Neural progenitor cell (in vitro differentiated cells): ENCODE measurements at regions not wholly inside any gene's neighbourhood (a gene's known extent, or its start where the extent isn't known, plus 50 kb on each side); places are given as distances from the start of the nearest gene placed in this dataset.

Experiments
- DNase-seq: peaks from one replicate; pipeline ENCODE4 v3.0.0-alpha.2; 2016; ENCODE audit warnings: low spot score
- H2AFZ ChIP-seq: fragments of 200-600 bp; sonication (generic); replicated peaks from 2 replicates; pipeline ENCODE4 v1.6.1; 2016; ENCODE audit warnings: antibody characterized with exemption
- H3F3A ChIP-seq: fragments of 200-600 bp; sonication (generic); 2 replicates; pipeline ENCODE4 v1.6.1; 2016; ENCODE audit warnings: antibody characterized with exemption, low read depth
- H3K27ac ChIP-seq: fragments of 200-600 bp; sonication (generic); 2 replicates; pipeline ENCODE4 v1.5.1; 2016; ENCODE audit warnings: mild to moderate bottlenecking
- H3K27me3 ChIP-seq: fragments of 200-600 bp; sonication (generic); 2 replicates; pipeline ENCODE4 v1.6.1; 2016; ENCODE audit warnings: mild to moderate bottlenecking, moderate library complexity
- H3K36me3 ChIP-seq: fragments of 200-600 bp; sonication (generic); 2 replicates; pipeline ENCODE4 v1.5.1; 2016
- H3K4me1 ChIP-seq: fragments of 200-600 bp; sonication (generic); 2 replicates; pipeline ENCODE4 v1.6.1; 2016; ENCODE audit warnings: mixed run types
- H3K4me2 ChIP-seq: fragments of 200-600 bp; sonication (generic); 2 replicates; pipeline ENCODE4 v1.6.1; 2016
- H3K4me3 ChIP-seq: fragments of 200-600 bp; sonication (generic); 2 replicates; pipeline ENCODE4 v1.5.1; 2016
- H3K79me2 ChIP-seq: fragments of 200-600 bp; sonication (generic); 2 replicates; pipeline ENCODE4 v1.6.1; 2016; ENCODE audit warnings: low read depth
- H3K9ac ChIP-seq: fragments of 200-600 bp; sonication (generic); 2 replicates; pipeline ENCODE4 v1.6.1; 2016
- H3K9me3 ChIP-seq: fragments of 200-600 bp; sonication (generic); 2 replicates; pipeline ENCODE4 v1.5.1; 2016; ENCODE audit warnings: low read depth
- H4K20me1 ChIP-seq: fragments of 200-600 bp; sonication (generic); 2 replicates; pipeline ENCODE4 v1.6.1; 2016; ENCODE audit warnings: low read depth
- H3K27ac Mint-ChIP-seq: 3 replicates; pipeline ENCODE4 v1.8.0; 2021; ENCODE audit warnings: mixed read lengths
- H3K27me3 Mint-ChIP-seq: 2 replicates; pipeline ENCODE4 v1.8.0; 2022; ENCODE audit warnings: low read depth, mild to moderate bottlenecking, inconsistent platforms, moderate library complexity, mixed read lengths; ENCODE audit not compliant: insufficient read depth
- H3K36me3 Mint-ChIP-seq: 3 replicates; pipeline ENCODE4 v1.8.0; 2021; ENCODE audit warnings: mixed read lengths
- H3K4me1 Mint-ChIP-seq: 3 replicates; pipeline ENCODE4 v1.8.0; 2021; ENCODE audit warnings: mixed read lengths
- H3K4me3 Mint-ChIP-seq: 3 replicates; pipeline ENCODE4 v1.8.0; 2021; ENCODE audit warnings: mild to moderate bottlenecking, moderate library complexity, mixed read lengths
- H3K9me3 Mint-ChIP-seq: 3 replicates; pipeline ENCODE4 v1.8.0; 2020; ENCODE audit warnings: mixed read lengths
- EZH2 ChIP-seq: fragments of 200-600 bp; sonication (generic); IDR thresholded peaks from 2 replicates; pipeline ENCODE4 v1.6.1; 2017; ENCODE audit warnings: antibody characterized with exemption, mild to moderate bottlenecking, moderate library complexity
- EZH2phosphoT487 ChIP-seq: fragments of 200-600 bp; sonication (generic); IDR thresholded peaks from 2 replicates; pipeline ENCODE4 v1.6.1; 2017; ENCODE audit warnings: antibody characterized with exemption
- TF ChIP-seq, protein P1 (sequence below): fragments of 200-600 bp; sonication (generic); IDR thresholded peaks from 2 replicates; pipeline ENCODE4 v1.5.1; 2017; ENCODE audit warnings: antibody characterized with exemption, mild to moderate bottlenecking

- no peak overlapping the region for H3K4me3 Mint-ChIP-seq
- Histone ChIP-seq H3K9me3 (no peaks in the 10 kb centered on the region), H3K4me3 (no peak overlapping the region), H3K36me3 (no peaks in the 10 kb centered on the region), H3K27me3 (no peaks in the 10 kb centered on the region), H4K20me1 (no peaks in the 10 kb centered on the region), H3K4me2 (no peak overlapping the region), H3K79me2 (no peaks in the 10 kb centered on the region), H3K9ac (no peak overlapping the region), H2AFZ (no peak overlapping the region), H3K4me1 (peaks cover 8% of the 10 kb centered on the region), H3F3A (no peaks in the 10 kb centered on the region), H3K27ac (no peak overlapping the region)
- no peak for TF ChIP-seq EZH2
- TF ChIP-seq, protein P1, sequence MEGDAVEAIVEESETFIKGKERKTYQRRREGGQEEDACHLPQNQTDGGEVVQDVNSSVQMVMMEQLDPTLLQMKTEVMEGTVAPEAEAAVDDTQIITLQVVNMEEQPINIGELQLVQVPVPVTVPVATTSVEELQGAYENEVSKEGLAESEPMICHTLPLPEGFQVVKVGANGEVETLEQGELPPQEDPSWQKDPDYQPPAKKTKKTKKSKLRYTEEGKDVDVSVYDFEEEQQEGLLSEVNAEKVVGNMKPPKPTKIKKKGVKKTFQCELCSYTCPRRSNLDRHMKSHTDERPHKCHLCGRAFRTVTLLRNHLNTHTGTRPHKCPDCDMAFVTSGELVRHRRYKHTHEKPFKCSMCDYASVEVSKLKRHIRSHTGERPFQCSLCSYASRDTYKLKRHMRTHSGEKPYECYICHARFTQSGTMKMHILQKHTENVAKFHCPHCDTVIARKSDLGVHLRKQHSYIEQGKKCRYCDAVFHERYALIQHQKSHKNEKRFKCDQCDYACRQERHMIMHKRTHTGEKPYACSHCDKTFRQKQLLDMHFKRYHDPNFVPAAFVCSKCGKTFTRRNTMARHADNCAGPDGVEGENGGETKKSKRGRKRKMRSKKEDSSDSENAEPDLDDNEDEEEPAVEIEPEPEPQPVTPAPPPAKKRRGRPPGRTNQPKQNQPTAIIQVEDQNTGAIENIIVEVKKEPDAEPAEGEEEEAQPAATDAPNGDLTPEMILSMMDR = no peak
- no peak for TF ChIP-seq EZH2phosphoT487
- no peaks in the 10 kb centered on the region for H3K36me3 Mint-ChIP-seq
- H3K27me3 Mint-ChIP-seq = peaks cover 4% of the 10 kb centered on the region
- no peak overlapping the region for H3K27ac Mint-ChIP-seq
- DNase-seq = no peak
- H3K4me1 Mint-ChIP-seq = peaks cover 22% of the 10 kb centered on the region
- H3K9me3 Mint-ChIP-seq = no peaks in the 10 kb centered on the region
Observed at GRCh38 chr7:91551377-91552175, 287.3 kb downstream of the FZD1 start.

DNA sequence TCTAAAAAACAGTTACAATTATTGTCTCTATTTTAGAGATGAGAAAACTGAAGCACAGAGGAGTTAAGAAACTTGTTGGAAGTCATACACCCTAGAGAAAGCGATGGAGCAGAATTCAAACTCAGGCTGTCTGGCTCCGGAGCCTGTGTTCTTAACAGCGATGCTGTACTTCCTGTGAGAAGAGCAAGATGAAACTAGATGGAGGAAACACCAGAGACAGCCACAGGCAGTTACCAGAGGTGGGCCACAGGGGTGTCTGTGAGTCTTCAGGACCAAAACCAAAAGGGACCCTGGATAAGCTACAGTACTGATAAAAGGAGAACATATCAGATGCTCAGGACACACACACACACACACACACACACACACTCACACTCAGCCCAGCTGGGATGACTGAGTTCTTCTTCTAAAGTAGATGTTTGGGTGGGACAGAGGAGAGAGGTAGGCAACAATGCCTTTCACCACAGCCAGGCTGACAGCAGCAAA, 289.2 kb downstream of the FZD1 start:
- H3K9me3 ChIP-seq = no peaks in the 10 kb centered on the region
- H3K4me1 ChIP-seq = peaks cover 7% of the 10 kb centered on the region
- H2AFZ ChIP-seq = no peak overlapping the region
- H3K27me3 ChIP-seq = no peaks in the 10 kb centered on the region
- no peak overlapping the region for H3K4me2 ChIP-seq
- H3K9ac ChIP-seq = no peak overlapping the region
- Mint-ChIP-seq H3K27me3 (peaks cover 4% of the 10 kb centered on the region), H3K27ac (no peak overlapping the region), H3K4me1 (peaks cover 26% of the 10 kb centered on the region), H3K9me3 (no peaks in the 10 kb centered on the region), H3K4me3 (no peak overlapping the region), H3K36me3 (no peaks in the 10 kb centered on the region)
- no peaks in the 10 kb centered on the region for H4K20me1 ChIP-seq
- H3K4me3 ChIP-seq = no peak overlapping the region
- H3K36me3 ChIP-seq = no peaks in the 10 kb centered on the region
- H3K79me2 ChIP-seq = no peaks in the 10 kb centered on the region
- no peak for DNase-seq
- no peak overlapping the region for H3K27ac ChIP-seq
- no peaks in the 10 kb centered on the region for H3F3A ChIP-seq
- TF ChIP-seq EZH2phosphoT487 (no peak), EZH2 (no peak)
- TF ChIP-seq, protein P1 = no peak

DNA sequence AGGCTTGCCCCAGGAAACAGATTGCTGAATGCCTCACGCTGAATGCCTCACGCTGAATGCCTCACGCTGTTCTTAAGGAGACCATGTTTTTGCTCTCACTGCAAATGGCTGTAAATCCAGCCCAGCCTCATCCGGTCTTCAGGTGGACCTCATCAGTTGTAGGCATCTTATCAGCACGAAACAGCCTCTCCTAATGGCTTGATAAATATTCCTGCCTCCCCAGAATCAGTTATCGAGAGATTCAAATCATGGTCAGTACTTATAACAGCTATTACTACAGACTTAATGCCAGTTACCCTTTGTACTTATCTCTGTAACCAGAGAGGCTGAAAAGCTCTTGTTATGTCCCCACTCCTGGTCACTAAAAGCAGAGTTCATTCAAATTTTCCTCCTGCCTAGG, 290.6 kb downstream of the FZD1 start:
- H3K27ac ChIP-seq = no peak overlapping the region
- Mint-ChIP-seq H3K9me3 (no peaks in the 10 kb centered on the region), H3K27me3 (peaks cover 9% of the 10 kb centered on the region), H3K36me3 (no peaks in the 10 kb centered on the region), H3K4me3 (no peak overlapping the region), H3K27ac (peak overlapping the region; percentile 87), H3K4me1 (peaks cover 26% of the 10 kb centered on the region)
- H3K36me3 ChIP-seq = no peaks in the 10 kb centered on the region
- peak overlapping the region; percentile 93 for H2AFZ ChIP-seq
- no peaks in the 10 kb centered on the region for H3K9me3 ChIP-seq
- peaks cover 7% of the 10 kb centered on the region for H3K4me1 ChIP-seq
- DNase-seq = peak; percentile 50
- H4K20me1 ChIP-seq = no peaks in the 10 kb centered on the region
- H3K27me3 ChIP-seq = no peaks in the 10 kb centered on the region
- no peak overlapping the region for H3K9ac ChIP-seq
- no peaks in the 10 kb centered on the region for H3F3A ChIP-seq
- no peak overlapping the region for H3K4me3 ChIP-seq
- H3K4me2 ChIP-seq = no peak overlapping the region
- no peaks in the 10 kb centered on the region for H3K79me2 ChIP-seq
- TF ChIP-seq, protein P1 = no peak
- TF ChIP-seq EZH2phosphoT487 = no peak
- no peak for TF ChIP-seq EZH2
